HEK293 (cell line): ENCODE measurements at regions not wholly inside any gene's neighbourhood (a gene's known extent, or its start where the extent isn't known, plus 50 kb on each side); places are given as distances from the start of the nearest gene placed in this dataset.

Source experiments
- CTCF ChIA-PET: fragments of 350-600 bp; formaldehyde crosslinking; extraction: SDS; loops from one replicate; lab custom pipeline; 2021; ENCODE audit warnings: antibody characterized with exemption; lab: Yijun Ruan, JAX
- POLR2A ChIA-PET: fragments of 300-600 bp; formaldehyde crosslinking; extraction: SDS; loops from one replicate; lab custom pipeline; 2020; ENCODE audit warnings: antibody characterized with exemption, inconsistent platforms; lab: Yijun Ruan, JAX
- H3K27ac ChIP-seq: fragments of 200-500 bp; sonication (Bioruptor generic); 2 replicates; pipeline ENCODE4 v1.5.1; 2014; ENCODE audit warnings: low read depth, low read length, control low read depth, inconsistent platforms; ENCODE audit errors: extremely low read depth
- H3K36me3 ChIP-seq, 2 experiments: fragments of 200-500 bp in 1 of 2; sonication (Bioruptor generic) in 1 of 2; 1 replicate in 1 of 2; 2 replicates in 1 of 2; pipeline ENCODE4 v1.5.1; 2014 to 2017; ENCODE audit warnings: inconsistent platforms in 2 of 2, low read length in 2 of 2; ENCODE audit not compliant: control insufficient read depth in 2 of 2, insufficient read depth in 1 of 2
- H3K4me1 ChIP-seq: fragments of 200-500 bp; sonication (Bioruptor generic); 2 replicates; pipeline ENCODE4 v1.5.1; 2014; ENCODE audit warnings: mild to moderate bottlenecking, low read length, inconsistent platforms; ENCODE audit not compliant: control insufficient read depth, insufficient read depth
- H3K4me3 ChIP-seq: 2 replicates; pipeline ENCODE4 v1.5.1; 2011; ENCODE audit warnings: low read depth, mild to moderate bottlenecking, control low read depth, low read length, moderate library complexity
- H3K9me3 ChIP-seq: fragments of 200-500 bp; sonication (Bioruptor generic); 2 replicates; pipeline ENCODE4 v1.5.1; 2014; ENCODE audit warnings: low read depth, low read length, inconsistent platforms; ENCODE audit not compliant: control insufficient read depth, insufficient read depth
- BCL6B ChIP-seq: fragments of 450-650 bp; formaldehyde crosslinking; IDR thresholded peaks from 2 replicates; pipeline ENCODE4 v1.5.1; 2017; ENCODE audit warnings: missing biosample characterization, missing genetic modification characterization
- CTCF ChIP-seq: fragments of 450-650 bp; formaldehyde crosslinking; IDR thresholded peaks from 2 replicates; pipeline ENCODE4 v1.5.1; 2016; ENCODE audit warnings: missing biosample characterization, missing genetic modification characterization
- HOXA7 ChIP-seq: sonication (generic); formaldehyde crosslinking; IDR thresholded peaks from 2 replicates; pipeline ENCODE4 v1.8.1; 2022; ENCODE audit warnings: missing genetic modification reagents, borderline replicate concordance
- KLF1 ChIP-seq: fragments of 450-650 bp; formaldehyde crosslinking; IDR thresholded peaks from 2 replicates; pipeline ENCODE4 v1.5.1; 2016; ENCODE audit warnings: missing biosample characterization, missing genetic modification characterization
- PATZ1 ChIP-seq: fragments of 450-650 bp; formaldehyde crosslinking; IDR thresholded peaks from 2 replicates; pipeline ENCODE4 v1.5.1; 2016; ENCODE audit warnings: missing biosample characterization, missing genetic modification characterization
- SCRT1 ChIP-seq: fragments of 450-650 bp; formaldehyde crosslinking; IDR thresholded peaks from 2 replicates; pipeline ENCODE4 v1.5.1; 2016; ENCODE audit warnings: missing biosample characterization, missing genetic modification characterization, borderline replicate concordance
- ZBTB11 ChIP-seq: fragments of 450-650 bp; formaldehyde crosslinking; conservative IDR thresholded peaks from 2 replicates; pipeline ENCODE4 v1.5.1; 2016; ENCODE audit warnings: low read depth, missing biosample characterization, missing genetic modification characterization
- ZBTB20 ChIP-seq: fragments of 450-650 bp; formaldehyde crosslinking; IDR thresholded peaks from 2 replicates; pipeline ENCODE4 v1.5.1; 2016; ENCODE audit warnings: missing biosample characterization, missing genetic modification characterization
- ZBTB48 ChIP-seq: fragments of 450-650 bp; formaldehyde crosslinking; IDR thresholded peaks from 2 replicates; pipeline ENCODE4 v1.5.1; 2016; ENCODE audit warnings: missing biosample characterization, missing genetic modification characterization
- ZNF146 ChIP-seq: fragments of 450-650 bp; formaldehyde crosslinking; IDR thresholded peaks from 2 replicates; pipeline ENCODE4 v1.5.1; 2016; ENCODE audit warnings: missing biosample characterization, missing genetic modification characterization
- ZNF148 ChIP-seq: fragments of 450-650 bp; formaldehyde crosslinking; IDR thresholded peaks from 2 replicates; pipeline ENCODE4 v1.5.0; 2017; ENCODE audit warnings: missing biosample characterization, missing genetic modification characterization, borderline replicate concordance
- ZNF169 ChIP-seq: fragments of 450-650 bp; formaldehyde crosslinking; IDR thresholded peaks from 2 replicates; pipeline ENCODE4 v1.5.1; 2016; ENCODE audit warnings: missing biosample characterization, missing genetic modification characterization
- ZNF174 ChIP-seq: fragments of 450-650 bp; formaldehyde crosslinking; IDR thresholded peaks from 2 replicates; pipeline ENCODE4 v1.5.0; 2017; ENCODE audit warnings: missing biosample characterization, mild to moderate bottlenecking, missing genetic modification characterization
- ZNF202 ChIP-seq: fragments of 450-650 bp; formaldehyde crosslinking; IDR thresholded peaks from 2 replicates; pipeline ENCODE4 v1.5.1; 2016; ENCODE audit warnings: missing biosample characterization, missing genetic modification characterization, borderline replicate concordance
- ZNF223 ChIP-seq: fragments of 450-650 bp; formaldehyde crosslinking; IDR thresholded peaks from 2 replicates; pipeline ENCODE4 v1.5.1; 2016; ENCODE audit warnings: missing biosample characterization, missing genetic modification characterization
- ZNF391 ChIP-seq: fragments of 450-650 bp; formaldehyde crosslinking; IDR thresholded peaks from 2 replicates; pipeline ENCODE4 v1.5.1; 2016; ENCODE audit warnings: low read depth, missing biosample characterization, missing genetic modification characterization, borderline replicate concordance
- ZNF488 ChIP-seq: fragments of 450-650 bp; formaldehyde crosslinking; IDR thresholded peaks from 2 replicates; pipeline ENCODE4 v1.5.1; 2016; ENCODE audit warnings: missing biosample characterization, missing genetic modification characterization
- ZNF501 ChIP-seq: fragments of 450-650 bp; formaldehyde crosslinking; IDR thresholded peaks from 2 replicates; pipeline ENCODE4 v1.5.1; 2016; ENCODE audit warnings: missing biosample characterization, missing genetic modification characterization
- ZNF571 ChIP-seq: fragments of 450-650 bp; formaldehyde crosslinking; IDR thresholded peaks from 2 replicates; pipeline ENCODE4 v1.5.0; 2017; ENCODE audit warnings: missing biosample characterization, missing genetic modification characterization
- ZNF596 ChIP-seq: fragments of 450-650 bp; IDR thresholded peaks from 2 replicates; pipeline ENCODE4 v1.5.0; 2018; ENCODE audit warnings: missing biosample characterization, mild to moderate bottlenecking, missing genetic modification characterization, moderate library complexity
- ZNF623 ChIP-seq: fragments of 450-650 bp; formaldehyde crosslinking; IDR thresholded peaks from 2 replicates; pipeline ENCODE4 v1.5.1; 2016; ENCODE audit warnings: missing biosample characterization, missing genetic modification characterization
- ZNF645 ChIP-seq: fragments of 450-650 bp; formaldehyde crosslinking; IDR thresholded peaks from 2 replicates; pipeline ENCODE4; 2016; ENCODE audit warnings: missing biosample characterization, missing genetic modification characterization
- ZNF654 ChIP-seq: fragments of 450-650 bp; formaldehyde crosslinking; IDR thresholded peaks from 2 replicates; pipeline ENCODE4 v1.5.1; 2016; ENCODE audit warnings: low read depth, missing biosample characterization, missing genetic modification characterization
- ZNF785 ChIP-seq: fragments of 450-650 bp; formaldehyde crosslinking; IDR thresholded peaks from 2 replicates; pipeline ENCODE4 v1.5.1; 2016; ENCODE audit warnings: missing biosample characterization, missing genetic modification characterization
- ZSCAN16 ChIP-seq: fragments of 450-650 bp; formaldehyde crosslinking; IDR thresholded peaks from 2 replicates; pipeline ENCODE4 v1.5.1; 2016; ENCODE audit warnings: missing biosample characterization, missing genetic modification characterization

GRCh38 chr7:86485827-86486226 lies 157.9 kb upstream of the GRM3 start (continued):
- TF ChIP-seq ZNF623 (tag by site-specific recombination) (no peak), ZNF169 (tag by site-specific recombination) (no peak), ZNF785 (no peak), ZNF223 (no peak), ZNF146 (no peak), CTCF (no peak), ZSCAN16 (no peak), ZNF391 (tag by site-specific recombination) (no peak), ZNF654 (no peak)

GRCh38 chr7:86479144-86479543 lies 164.6 kb upstream of the GRM3 start:
- TF ChIP-seq BCL6B (tag by site-specific recombination) (no peak), ZNF571 (no peak), PATZ1 (tag by site-specific recombination) (no peak), ZBTB48 (no peak), ZNF596 (no peak), ZNF654 (no peak), SCRT1 (tag by site-specific recombination) (no peak), ZNF645 (tag by site-specific recombination) (no peak), ZNF174 (no peak), ZNF488 (tag by site-specific recombination) (no peak), ZBTB11 (tag by site-specific recombination) (no peak), HOXA7 (no peak), ZNF148 (tag by site-specific recombination) (no peak), ZNF202 (tag by site-specific recombination) (no peak), ZBTB20 (tag by site-specific recombination) (no peak), ZNF501 (tag by site-specific recombination) (no peak), KLF1 (tag by site-specific recombination) (no peak)
- H3K27ac ChIP-seq: no peak overlapping the region
- no peak overlapping the region for H3K4me3 ChIP-seq
- POLR2A ChIA-PET: no interaction called here
- H3K9me3 ChIP-seq: no peaks in the 10 kb centered on the region
- CTCF ChIA-PET: no interaction called here
- 0 out of 2 replicates have a peak, but pooled peaks cover 2% of the 10 kb centered on the region for H3K4me1 ChIP-seq
- no peaks in the 10 kb centered on the region for H3K36me3 ChIP-seq
